ENCODE measurements at regions not wholly inside any gene's neighbourhood (a gene's known extent, or its start where the extent isn't known, plus 50 kb on each side); places are given as distances from the start of the nearest gene placed in this dataset.
A peak's percentile ranks its signal among the peaks of the same experiment; 100 is the strongest.
"Not testable (repeated sequence)": the region's sequence is repeated elsewhere in the genome, so short reads cannot be mapped to it uniquely, and the experiment has no call there.

DNA sequence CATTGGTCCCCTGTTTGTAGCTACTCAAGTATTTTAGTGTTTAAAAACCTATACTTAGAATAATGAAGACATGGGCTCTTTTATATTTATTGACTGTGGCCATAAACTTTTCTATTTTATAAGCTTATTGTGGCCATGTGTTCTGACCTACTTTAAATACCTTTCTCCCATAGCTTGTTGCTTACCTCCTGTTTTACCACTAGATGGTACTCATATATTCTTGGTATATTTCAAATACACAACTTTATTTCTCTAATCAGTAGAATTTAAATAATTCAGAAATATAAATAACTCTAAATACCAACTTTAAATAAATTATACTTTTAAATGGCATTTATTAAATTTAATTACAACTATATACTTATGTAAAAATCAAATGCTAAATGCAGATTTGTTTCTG, 498.0 kb downstream of the PRDM9 start:
- H3K4me1 ChIP-seq (ENCODE audit: control insufficient read depth in 2 of 3, insufficient read depth in 2 of 3, low read depth in 1 of 3, low read length in 3 of 3): no peaks in the 10 kb centered on the region
- FAIRE-seq (peak; percentile 68), DNase-seq (peak in 1 of 5 donors; percentile 2)
- TF ChIP-seq, protein P1, sequence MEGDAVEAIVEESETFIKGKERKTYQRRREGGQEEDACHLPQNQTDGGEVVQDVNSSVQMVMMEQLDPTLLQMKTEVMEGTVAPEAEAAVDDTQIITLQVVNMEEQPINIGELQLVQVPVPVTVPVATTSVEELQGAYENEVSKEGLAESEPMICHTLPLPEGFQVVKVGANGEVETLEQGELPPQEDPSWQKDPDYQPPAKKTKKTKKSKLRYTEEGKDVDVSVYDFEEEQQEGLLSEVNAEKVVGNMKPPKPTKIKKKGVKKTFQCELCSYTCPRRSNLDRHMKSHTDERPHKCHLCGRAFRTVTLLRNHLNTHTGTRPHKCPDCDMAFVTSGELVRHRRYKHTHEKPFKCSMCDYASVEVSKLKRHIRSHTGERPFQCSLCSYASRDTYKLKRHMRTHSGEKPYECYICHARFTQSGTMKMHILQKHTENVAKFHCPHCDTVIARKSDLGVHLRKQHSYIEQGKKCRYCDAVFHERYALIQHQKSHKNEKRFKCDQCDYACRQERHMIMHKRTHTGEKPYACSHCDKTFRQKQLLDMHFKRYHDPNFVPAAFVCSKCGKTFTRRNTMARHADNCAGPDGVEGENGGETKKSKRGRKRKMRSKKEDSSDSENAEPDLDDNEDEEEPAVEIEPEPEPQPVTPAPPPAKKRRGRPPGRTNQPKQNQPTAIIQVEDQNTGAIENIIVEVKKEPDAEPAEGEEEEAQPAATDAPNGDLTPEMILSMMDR (IDR thresholded peaks at IDR 0.05; ENCODE audit: borderline replicate concordance, extremely low read depth, insufficient read depth): no peak
- intact Hi-C loops (cut with DNase I): no loop called here
- H3K4me3 ChIP-seq (ENCODE audit: low read length in 3 of 3): no peak overlapping the region
- H3K9ac ChIP-seq (ENCODE audit: low read length in 3 of 3): no peak overlapping the region
- H3K36me3 ChIP-seq (ENCODE audit: control insufficient read depth in 2 of 3, insufficient read depth in 3 of 3, low read length in 3 of 3): no peaks in the 10 kb centered on the region
- peaks cover 0 to 2% (median 0%) of the 10 kb centered on the region in 3 donors for H3K9me3 ChIP-seq (ENCODE audit: control insufficient read depth in 2 of 3, insufficient read depth in 1 of 3, low read length in 3 of 3)
- H3K27me3 ChIP-seq (ENCODE audit: control insufficient read depth, insufficient read depth, low read length): no peaks in the 10 kb centered on the region
- no peak overlapping the region for H3K27ac ChIP-seq (ENCODE audit: low read depth in 2 of 2, low read length in 2 of 2)

DNA sequence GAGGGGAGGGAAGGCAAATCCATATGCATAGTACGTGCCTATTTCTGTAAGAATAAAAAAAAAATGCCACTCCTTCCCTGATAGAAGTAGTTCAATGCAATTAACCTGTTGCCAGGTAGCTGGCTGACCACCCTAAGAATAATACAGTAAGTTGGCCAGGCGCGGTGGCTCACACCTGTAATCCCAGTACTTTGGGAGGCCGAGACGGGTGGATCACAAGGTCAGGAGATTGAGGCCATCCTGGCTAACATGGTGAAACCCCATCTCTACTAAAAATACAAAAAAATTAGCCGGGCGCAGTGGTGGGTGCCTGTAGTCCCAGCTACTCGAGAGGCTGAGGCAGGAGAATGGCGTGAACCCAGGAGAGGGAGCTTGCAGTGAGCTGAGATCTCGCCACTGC, 510.3 kb downstream of the PRDM9 start:
- H3K4me3 ChIP-seq (ENCODE audit: low read length in 3 of 3); H3K27ac ChIP-seq (ENCODE audit: low read depth in 2 of 2, low read length in 2 of 2); H3K9me3 ChIP-seq (ENCODE audit: control insufficient read depth in 2 of 3, insufficient read depth in 1 of 3, low read length in 3 of 3); H3K27me3 ChIP-seq (ENCODE audit: control insufficient read depth, insufficient read depth, low read length); H3K9ac ChIP-seq (ENCODE audit: low read length in 3 of 3); FAIRE-seq; H3K4me1 ChIP-seq (ENCODE audit: control insufficient read depth in 2 of 3, insufficient read depth in 2 of 3, low read depth in 1 of 3, low read length in 3 of 3); DNase-seq; intact Hi-C loops (cut with DNase I); H3K36me3 ChIP-seq (ENCODE audit: control insufficient read depth in 2 of 3, insufficient read depth in 3 of 3, low read length in 3 of 3): not testable (repeated sequence)

DNA sequence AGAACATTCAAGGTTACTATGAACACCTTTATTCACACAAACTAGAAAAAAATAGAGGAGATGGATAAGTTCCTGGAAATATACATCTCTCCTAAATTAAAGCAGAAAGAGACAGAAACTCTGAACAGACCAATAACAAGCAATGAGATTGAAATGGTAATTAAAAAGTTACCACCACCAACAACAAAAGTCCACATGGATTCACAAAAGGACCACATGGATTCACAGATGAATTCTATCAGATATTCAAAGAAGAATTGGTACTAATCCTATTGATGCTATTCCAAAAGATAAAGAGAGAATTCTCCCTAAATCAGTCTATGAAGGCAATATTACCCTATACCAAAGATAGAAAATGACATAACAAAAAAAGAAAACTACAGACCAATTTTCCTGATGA, 518.9 kb downstream of the PRDM9 start:
- TF ChIP-seq, protein P1 (IDR thresholded peaks at IDR 0.05; ENCODE audit: borderline replicate concordance, extremely low read depth, insufficient read depth): no peak
- intact Hi-C loops (cut with DNase I): no loop called here
- H3K27me3 ChIP-seq (ENCODE audit: control insufficient read depth, insufficient read depth, low read length): no peaks in the 10 kb centered on the region
- H3K4me3 ChIP-seq (ENCODE audit: low read length in 3 of 3): no peak overlapping the region
- no peak for DNase-seq
- no peak overlapping the region for H3K27ac ChIP-seq (ENCODE audit: low read depth in 2 of 2, low read length in 2 of 2)
- H3K9ac ChIP-seq (ENCODE audit: low read length in 3 of 3): no peak overlapping the region
- H3K36me3 ChIP-seq (ENCODE audit: control insufficient read depth in 2 of 3, insufficient read depth in 3 of 3, low read length in 3 of 3): no peaks in the 10 kb centered on the region
- FAIRE-seq: no peak
- no peaks in the 10 kb centered on the region for H3K4me1 ChIP-seq (ENCODE audit: control insufficient read depth in 2 of 3, insufficient read depth in 2 of 3, low read depth in 1 of 3, low read length in 3 of 3)
- H3K9me3 ChIP-seq (ENCODE audit: control insufficient read depth in 2 of 3, insufficient read depth in 1 of 3, low read length in 3 of 3): no peaks in the 10 kb centered on the region

DNA sequence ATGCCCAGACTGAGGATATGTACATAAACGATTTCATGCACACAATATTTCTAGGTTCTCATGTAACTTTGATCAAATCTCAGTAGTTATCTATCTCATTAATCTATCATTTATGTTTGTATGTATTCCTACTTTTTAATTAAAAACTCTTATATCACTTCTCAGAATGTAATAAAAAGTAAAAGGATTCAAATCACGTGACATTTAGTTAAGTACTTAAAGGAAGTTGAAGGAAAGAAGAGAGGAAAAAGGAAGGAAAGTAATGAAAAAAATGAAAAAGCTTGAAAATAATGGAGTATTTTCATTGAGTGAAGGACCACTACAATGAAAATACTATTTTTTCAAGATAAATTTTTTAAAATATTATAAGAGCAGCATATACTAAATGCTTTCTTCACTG, 535.3 kb downstream of the PRDM9 start:
- no peak for FAIRE-seq
- intact Hi-C loops (cut with DNase I): no loop called here
- no peaks in the 10 kb centered on the region for H3K9me3 ChIP-seq (ENCODE audit: control insufficient read depth in 2 of 3, insufficient read depth in 1 of 3, low read length in 3 of 3)

More for the DNA sequence above, 535.3 kb downstream of the PRDM9 start:
- Histone ChIP-seq H3K9ac (ENCODE audit: low read length in 3 of 3) (no peak overlapping the region), H3K27me3 (ENCODE audit: control insufficient read depth, insufficient read depth, low read length) (no peaks in the 10 kb centered on the region), H3K36me3 (ENCODE audit: control insufficient read depth in 2 of 3, insufficient read depth in 3 of 3, low read length in 3 of 3) (no peaks in the 10 kb centered on the region), H3K4me3 (ENCODE audit: low read length in 3 of 3) (no peak overlapping the region), H3K4me1 (ENCODE audit: control insufficient read depth in 2 of 3, insufficient read depth in 2 of 3, low read depth in 1 of 3, low read length in 3 of 3) (no peaks in the 10 kb centered on the region), H3K27ac (ENCODE audit: low read depth in 2 of 2, low read length in 2 of 2) (no peak overlapping the region)
- TF ChIP-seq, protein P1 (IDR thresholded peaks at IDR 0.05; ENCODE audit: borderline replicate concordance, extremely low read depth, insufficient read depth): no peak
- no peak for DNase-seq
